Right lobe of liver (tissue), 6 donors: ENCODE measurements at regions not wholly inside any gene's neighbourhood (a gene's known extent, or its start where the extent isn't known, plus 50 kb on each side); places are given as distances from the start of the nearest gene placed in this dataset.

ENCODE experiments used
- ATAC-seq, 4 donors: fragments of 200-7000 bp; cut with Tn5 transposase; one replicate each; pipeline ENCODE4 v1.9.1; 2020; ENCODE audit warnings: mild to moderate bottlenecking in 4 of 4, moderate library complexity in 4 of 4
- DNase-seq, 3 donors: peaks; one replicate each; pipeline ENCODE4 v3.0.0-alpha.2; 2020
- H3K27ac ChIP-seq, 3 donors: fragments of 200-600 bp; one replicate each; pipeline ENCODE4 v1.8.0; 2022
- H3K27me3 ChIP-seq, 2 donors: fragments of 200-600 bp; one replicate each; pipeline ENCODE4 v1.8.0; 2022
- H3K36me3 ChIP-seq, 4 donors: fragments of 200-600 bp; sonication (generic) in 1 of 4; one replicate each; pipeline versions ENCODE4 v1.5.1 to v1.8.0; 2017 to 2022; ENCODE audit warnings: control low read depth in 1 of 4
- H3K4me1 ChIP-seq, 4 donors: fragments of 200-600 bp; sonication (generic) in 1 of 4; one replicate each; pipeline versions ENCODE4 v1.5.1 to v1.8.0; 2017 to 2022; ENCODE audit warnings: control low read depth in 1 of 4
- H3K4me3 ChIP-seq, 3 donors: fragments of 200-600 bp; one replicate each; pipeline ENCODE4 v1.8.0; 2022
- H3K9me3 ChIP-seq, 4 donors: fragments of 200-600 bp; sonication (generic) in 1 of 4; one replicate each; pipeline versions ENCODE4 v1.5.1 to v1.8.0; 2017 to 2022; ENCODE audit warnings: control low read depth in 1 of 4
- POLR2A ChIP-seq: fragments of 450-650 bp; IDR thresholded peaks from one replicate; pipeline ENCODE4 v1.6.1; 2017; ENCODE audit warnings: antibody characterized with exemption, mild to moderate bottlenecking
- WGBS: methylation state at CpG from one replicate; pipeline ENCODE4 v1.1.6; 2018; ENCODE audit warnings: low coverage, low lambda C conversion rate; ENCODE audit not compliant: insufficient coverage; ENCODE audit errors: missing lambda C conversion rate; 5-methylcytosine and 5-hydroxymethylcytosine counted together
- intact Hi-C, 2 donors: fragments of 100-400 bp; cut with DNase I; formaldehyde crosslinking; loops; one replicate each; pipeline versions ENCODE4 v1.11.2 to v1.14.1; 2022
- TF ChIP-seq, protein P1 (sequence below), 4 donors: fragments of 200-600 bp in 3 of 4; fragments of 450-650 bp in 1 of 4; IDR thresholded peaks; one replicate each; pipeline versions ENCODE4 v1.5.1 to v1.8.0; 2016 to 2022; ENCODE audit warnings: antibody characterized with exemption in 4 of 4, mild to moderate bottlenecking in 2 of 4
- donor health status: DM: no; HTN: yes; CAD: no.
- donor health status: DM: no; HTN: no; CAD: no.
- donor health status: DM: no; HTN: no; CAD: no.
- donor health status: DM: no; HTN: yes; CAD: no.
- donor health status: DM: no; HTN: yes; CAD: no.

DNA sequence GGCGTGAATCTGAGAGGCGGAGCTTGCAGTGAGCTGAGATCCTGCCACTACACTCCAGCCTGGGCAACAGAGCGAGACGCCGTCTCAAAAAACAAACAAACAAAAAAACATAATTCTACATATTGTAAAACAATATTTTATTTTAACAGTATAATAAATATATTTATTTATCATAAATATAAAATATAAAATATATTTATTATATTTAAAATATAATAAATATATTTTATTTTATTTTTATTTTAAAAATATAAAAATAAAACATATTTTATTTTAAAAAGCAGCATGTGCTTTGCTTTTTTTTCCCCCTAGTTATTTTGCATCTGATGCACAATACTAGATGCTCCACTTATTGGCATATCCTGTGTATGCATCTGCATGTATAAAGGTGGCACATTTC is 1634.6 kb upstream of the PCDH20 start:
- intact Hi-C loops, result no loop called here
- Histone ChIP-seq H3K9me3 (no peaks in the 10 kb centered on the region), H3K27me3 (no peaks in the 10 kb centered on the region), H3K27ac (no peak overlapping the region), H3K4me1 (no peaks in the 10 kb centered on the region), H3K36me3 (no peaks in the 10 kb centered on the region), H3K4me3 (no peak overlapping the region)
- TF ChIP-seq POLR2A, result no peak
- TF ChIP-seq, protein P1, sequence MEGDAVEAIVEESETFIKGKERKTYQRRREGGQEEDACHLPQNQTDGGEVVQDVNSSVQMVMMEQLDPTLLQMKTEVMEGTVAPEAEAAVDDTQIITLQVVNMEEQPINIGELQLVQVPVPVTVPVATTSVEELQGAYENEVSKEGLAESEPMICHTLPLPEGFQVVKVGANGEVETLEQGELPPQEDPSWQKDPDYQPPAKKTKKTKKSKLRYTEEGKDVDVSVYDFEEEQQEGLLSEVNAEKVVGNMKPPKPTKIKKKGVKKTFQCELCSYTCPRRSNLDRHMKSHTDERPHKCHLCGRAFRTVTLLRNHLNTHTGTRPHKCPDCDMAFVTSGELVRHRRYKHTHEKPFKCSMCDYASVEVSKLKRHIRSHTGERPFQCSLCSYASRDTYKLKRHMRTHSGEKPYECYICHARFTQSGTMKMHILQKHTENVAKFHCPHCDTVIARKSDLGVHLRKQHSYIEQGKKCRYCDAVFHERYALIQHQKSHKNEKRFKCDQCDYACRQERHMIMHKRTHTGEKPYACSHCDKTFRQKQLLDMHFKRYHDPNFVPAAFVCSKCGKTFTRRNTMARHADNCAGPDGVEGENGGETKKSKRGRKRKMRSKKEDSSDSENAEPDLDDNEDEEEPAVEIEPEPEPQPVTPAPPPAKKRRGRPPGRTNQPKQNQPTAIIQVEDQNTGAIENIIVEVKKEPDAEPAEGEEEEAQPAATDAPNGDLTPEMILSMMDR (IDR thresholded peaks at IDR 0.05), result no peak
- 80% methylated on average over 5 of the region's 5 CpGs for WGBS
- no peak for DNase-seq
- no peak for ATAC-seq

GRCh38 chr13:63048653-63049052 is 1633.0 kb upstream of the PCDH20 start:
- H3K27me3 ChIP-seq, result no peaks in the 10 kb centered on the region
- no peaks in the 10 kb centered on the region for H3K9me3 ChIP-seq
- H3K4me3 ChIP-seq, result no peak overlapping the region
- no peak overlapping the region for H3K27ac ChIP-seq
- ATAC-seq (no peak), DNase-seq (no peak)
- TF ChIP-seq, protein P1 (IDR thresholded peaks at IDR 0.05), result no peak
- no peak for TF ChIP-seq POLR2A
- intact Hi-C loops, result no loop called here
- no peaks in the 10 kb centered on the region for H3K36me3 ChIP-seq
- H3K4me1 ChIP-seq, result no peaks in the 10 kb centered on the region

- no peak overlapping the region for H3K4me3 ChIP-seq
- DNase-seq (no peak), ATAC-seq (peak in 1 of 4 donors; percentile 20)
- TF ChIP-seq, protein P1 (IDR thresholded peaks at IDR 0.05), result no peak
- no peak for TF ChIP-seq POLR2A
- intact Hi-C loops, result no loop called here
- H3K4me1 ChIP-seq, result no peaks in the 10 kb centered on the region
- H3K36me3 ChIP-seq, result no peaks in the 10 kb centered on the region
- no peak overlapping the region for H3K27ac ChIP-seq
- WGBS, result 37% methylated on average over 5 of the region's 6 CpGs
- no peaks in the 10 kb centered on the region for H3K27me3 ChIP-seq
- no peaks in the 10 kb centered on the region for H3K9me3 ChIP-seq
Measured at GRCh38 chr13:63044589-63045313, 1629.1 kb upstream of the PCDH20 start.

- no peaks in the 10 kb centered on the region for H3K9me3 ChIP-seq
- peak in 1 of 4 donors; percentile 28 for ATAC-seq
- intact Hi-C loops, result no loop called here
Measured at GRCh38 chr13:63042686-63043085, 1627.0 kb upstream of the PCDH20 start.

More at GRCh38 chr13:63042686-63043085, 1627.0 kb upstream of the PCDH20 start:
- TF ChIP-seq, protein P1 (IDR thresholded peaks at IDR 0.05), result no peak
- TF ChIP-seq POLR2A, result no peak
- Histone ChIP-seq H3K4me1 (no peaks in the 10 kb centered on the region), H3K27me3 (no peaks in the 10 kb centered on the region), H3K36me3 (no peaks in the 10 kb centered on the region), H3K4me3 (no peak overlapping the region), H3K27ac (no peak overlapping the region)
- DNase-seq, result no peak
- 20% methylated on average over 2 of the region's 2 CpGs for WGBS
